ENCODE measurements at regions not wholly inside any gene's neighbourhood (a gene's known extent, or its start where the extent isn't known, plus 50 kb on each side); places are given as distances from the start of the nearest gene placed in this dataset.
"Not testable (repeated sequence)": the region's sequence is repeated elsewhere in the genome, so short reads cannot be mapped to it uniquely, and the experiment has no call there.

- TF ChIP-seq CTCF (IDR thresholded peaks at IDR 0.05 in 8 of 11, conservative IDR thresholded peaks at IDR 0.05 in 3 of 11); POLR2A (IDR thresholded peaks at IDR 0.05); POLR2AphosphoS5 (IDR thresholded peaks at IDR 0.05): not testable (repeated sequence)
Observed at GRCh38 chr6:60950221-60950923, 1335.7 kb downstream of the KHDRBS2 start.
